ENCODE measurements at regions not wholly inside any gene's neighbourhood (a gene's known extent, or its start where the extent isn't known, plus 50 kb on each side); places are given as distances from the start of the nearest gene placed in this dataset.

- no peak for DNase-seq
Observed at GRCh38 chr2:187799601-187800000, 245.4 kb upstream of the TFPI start.

GRCh38 chr2:187803816-187804215 lies 249.6 kb upstream of the TFPI start:
- DNase-seq = no peak

- no peak for DNase-seq
Observed at GRCh38 chr2:187815113-187815512, 260.9 kb upstream of the TFPI start.

GRCh38 chr2:187819624-187820023 lies 265.4 kb upstream of the TFPI start:
- DNase-seq = no peak

- DNase-seq = no peak
Observed at GRCh38 chr2:187825108-187825507, 270.9 kb upstream of the TFPI start.

GRCh38 chr2:187826023-187826422 lies 271.8 kb upstream of the TFPI start:
- no peak for DNase-seq

- no peak for DNase-seq
Observed at GRCh38 chr2:187834787-187835186, 280.6 kb upstream of the TFPI start.

- DNase-seq = no peak
Observed at GRCh38 chr2:187838690-187839089, 284.5 kb upstream of the TFPI start.

GRCh38 chr2:187842315-187842714 lies 288.1 kb upstream of the TFPI start:
- no peak for DNase-seq

GRCh38 chr2:187842978-187843847 lies 289.0 kb upstream of the TFPI start:
- DNase-seq = no peak

GRCh38 chr2:187847245-187848208 lies 293.3 kb upstream of the TFPI start:
- no peak for DNase-seq

- no peak for DNase-seq
Observed at GRCh38 chr2:187851955-187852561, 297.8 kb upstream of the TFPI start.

- DNase-seq = no peak
Observed at GRCh38 chr2:187853381-187853791, 299.2 kb upstream of the TFPI start.

GRCh38 chr2:187854801-187855200 lies 300.6 kb upstream of the TFPI start:
- no peak for DNase-seq

GRCh38 chr2:187855689-187856088 lies 301.5 kb upstream of the TFPI start:
- DNase-seq = no peak

- no peak for DNase-seq
Observed at GRCh38 chr2:187857826-187858225, 303.6 kb upstream of the TFPI start.

- DNase-seq = no peak
Observed at GRCh38 chr2:187862715-187863114, 308.5 kb upstream of the TFPI start.

GRCh38 chr2:187865025-187865424 lies 310.8 kb upstream of the TFPI start:
- no peak for DNase-seq

- no peak for DNase-seq
Observed at GRCh38 chr2:187867165-187867564, 312.9 kb upstream of the TFPI start.

- DNase-seq = no peak
Observed at GRCh38 chr2:187869195-187869594, 315.0 kb upstream of the TFPI start.

GRCh38 chr2:187871506-187871905 lies 317.3 kb upstream of the TFPI start:
- DNase-seq = no peak

- DNase-seq = no peak
Observed at GRCh38 chr2:187873132-187873531, 318.9 kb upstream of the TFPI start.

GRCh38 chr2:187874786-187875185 lies 320.6 kb upstream of the TFPI start:
- DNase-seq = no peak

All from stimulated activated CD8-positive, alpha-beta memory T cell treated with anti-CD3 and anti-CD28 coated beads, Interleukin-4, amount 100 ng/mL, for 48 hours (primary cell).